ENCODE measurements at regions not wholly inside any gene's neighbourhood (a gene's known extent, or its start where the extent isn't known, plus 50 kb on each side); places are given as distances from the start of the nearest gene placed in this dataset.

DNA sequence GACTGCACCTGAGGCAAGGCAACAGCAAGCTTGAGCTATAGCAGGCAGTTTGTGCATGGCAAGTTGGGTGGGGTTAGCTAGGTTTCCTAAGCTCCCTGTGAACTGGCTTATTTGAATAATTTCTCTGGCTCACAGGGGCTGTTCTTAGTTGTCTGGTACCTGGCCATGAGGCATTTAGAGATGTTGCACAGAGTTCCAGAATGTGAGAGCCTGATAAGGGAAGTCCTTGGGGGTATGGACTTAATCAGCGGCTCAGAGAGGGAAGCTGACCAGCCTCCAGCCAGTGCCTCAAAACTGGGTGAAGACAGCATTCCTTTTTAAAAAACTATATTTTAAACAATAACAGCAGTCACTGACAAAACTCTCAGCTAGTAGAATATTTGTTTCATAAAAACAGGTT lies 307.4 kb downstream of the FZD1 start:
- TF ChIP-seq GATA3 (IDR thresholded peaks at IDR 0.05; ENCODE audit: low read depth, low read length) (no peak), GATA2 (IDR thresholded peaks at IDR 0.05; ENCODE audit: low read depth, low read length) (no peak)
